HG03354 (cell line): ENCODE measurements at regions not wholly inside any gene's neighbourhood (a gene's known extent, or its start where the extent isn't known, plus 50 kb on each side); places are given as distances from the start of the nearest gene placed in this dataset.
"Not testable (repeated sequence)": the region's sequence is repeated elsewhere in the genome, so short reads cannot be mapped to it uniquely, and the experiment has no call there.

Source experiments
- ATAC-seq: cut with Tn5 transposase; IDR thresholded peaks from one replicate; pipeline ENCODE4 v1.9.1; 2021; ENCODE audit warnings: mild to moderate bottlenecking; ENCODE audit not compliant: unreplicated experiment, poor library complexity, severe bottlenecking

- ATAC-seq = peak; percentile 74
Observed at GRCh38 chr5:116959843-116960242, 385.2 kb upstream of the SEMA6A start.

GRCh38 chr5:116953251-116953930 is 378.8 kb upstream of the SEMA6A start:
- ATAC-seq = no peak

GRCh38 chr5:116951219-116951618 is 376.6 kb upstream of the SEMA6A start:
- no peak for ATAC-seq

GRCh38 chr5:116947691-116948528 is 373.3 kb upstream of the SEMA6A start:
- ATAC-seq = peak; percentile 100

GRCh38 chr5:116945613-116946382 is 371.2 kb upstream of the SEMA6A start:
- not testable (repeated sequence) for ATAC-seq

GRCh38 chr5:116944183-116944582 is 369.6 kb upstream of the SEMA6A start:
- no peak for ATAC-seq

- ATAC-seq = no peak
Observed at GRCh38 chr5:116942622-116943021, 368.0 kb upstream of the SEMA6A start.

- ATAC-seq = no peak
Observed at GRCh38 chr5:116939641-116940040, 365.0 kb upstream of the SEMA6A start.

- no peak for ATAC-seq
Observed at GRCh38 chr5:116938488-116938887, 363.9 kb upstream of the SEMA6A start.

GRCh38 chr5:116935561-116936162 is 361.0 kb upstream of the SEMA6A start:
- ATAC-seq = no peak

GRCh38 chr5:116930616-116931015 is 356.0 kb upstream of the SEMA6A start:
- no peak for ATAC-seq

GRCh38 chr5:116923344-116923743 is 348.7 kb upstream of the SEMA6A start:
- no peak for ATAC-seq

GRCh38 chr5:116922532-116922931 is 347.9 kb upstream of the SEMA6A start:
- peak; percentile 78 for ATAC-seq

GRCh38 chr5:116914869-116915504 is 340.4 kb upstream of the SEMA6A start:
- ATAC-seq = no peak

GRCh38 chr5:116912221-116912620 is 337.6 kb upstream of the SEMA6A start:
- no peak for ATAC-seq

GRCh38 chr5:116911074-116911473 is 336.5 kb upstream of the SEMA6A start:
- no peak for ATAC-seq

- no peak for ATAC-seq
Observed at GRCh38 chr5:116908537-116908936, 333.9 kb upstream of the SEMA6A start.

- no peak for ATAC-seq
Observed at GRCh38 chr5:116905885-116906284, 331.3 kb upstream of the SEMA6A start.

GRCh38 chr5:116900793-116901192 is 326.2 kb upstream of the SEMA6A start:
- ATAC-seq = no peak

GRCh38 chr5:116898917-116899316 is 324.3 kb upstream of the SEMA6A start:
- no peak for ATAC-seq
